Small intestine (tissue), 7 donors: ENCODE measurements at regions not wholly inside any gene's neighbourhood (a gene's known extent, or its start where the extent isn't known, plus 50 kb on each side); places are given as distances from the start of the nearest gene placed in this dataset.

Experiments
- DNase-seq, 2 donors: peaks; one replicate each; pipeline versions ENCODE4 v3.0.0 to v3.0.0-alpha.2; 2013
- FAIRE-seq: peaks from 2 replicates; lab custom pipeline; 2012; peaks lifted over from hg19 to GRCh38; lab: Jason Lieb, UNC
- H3K27ac ChIP-seq, 3 donors: one replicate each; pipeline ENCODE4 v1.5.1; 2013; ENCODE audit warnings: low read length in 2 of 3, mild to moderate bottlenecking in 2 of 3, control low read depth in 1 of 3, inconsistent platforms in 1 of 3, low read depth in 1 of 3, moderate library complexity in 1 of 3
- H3K27me3 ChIP-seq, 3 donors: one replicate each; pipeline ENCODE4 v1.6.1; 2013; ENCODE audit warnings: low read length in 3 of 3, inconsistent platforms in 1 of 3; ENCODE audit not compliant: control insufficient read depth in 3 of 3, insufficient read depth in 3 of 3
- H3K36me3 ChIP-seq, 3 donors: one replicate each; pipeline ENCODE4 v1.6.1; 2013; ENCODE audit warnings: low read length in 3 of 3, inconsistent platforms in 1 of 3, low read depth in 1 of 3, mild to moderate bottlenecking in 1 of 3, moderate library complexity in 1 of 3; ENCODE audit not compliant: control insufficient read depth in 3 of 3, insufficient read depth in 2 of 3
- H3K4me1 ChIP-seq, 3 donors: one replicate each; pipeline ENCODE4 v1.6.1; 2013; ENCODE audit warnings: low read length in 2 of 3, inconsistent platforms in 1 of 3, low read depth in 1 of 3, mild to moderate bottlenecking in 1 of 3, moderate library complexity in 1 of 3; ENCODE audit not compliant: control insufficient read depth in 3 of 3, insufficient read depth in 2 of 3
- H3K4me3 ChIP-seq, 3 donors: one replicate each; pipeline ENCODE4 v1.5.1; 2013; ENCODE audit warnings: low read length in 3 of 3, control low read depth in 1 of 3, inconsistent platforms in 1 of 3, low read depth in 1 of 3, mild to moderate bottlenecking in 1 of 3, moderate library complexity in 1 of 3
- H3K9me3 ChIP-seq, 2 donors: one replicate each; pipeline ENCODE4 v1.6.1; 2013; ENCODE audit warnings: low read depth in 1 of 2, low read length in 1 of 2; ENCODE audit not compliant: control insufficient read depth in 2 of 2, insufficient read depth in 1 of 2
- WGBS, 3 donors: extraction: QIAGEN DNeasy Blood & Tissue Kit; methylation state at CpG; one replicate each; pipeline ENCODE4 v1.1.7; 2013; 5-methylcytosine and 5-hydroxymethylcytosine counted together
- donor health status: healthy with polysubstance abuse.
- donor health status: control.
- donor health status: control.
- donor health status: Bipolar disorder and iron deficiency.
- donor health status: healthy.

DNA sequence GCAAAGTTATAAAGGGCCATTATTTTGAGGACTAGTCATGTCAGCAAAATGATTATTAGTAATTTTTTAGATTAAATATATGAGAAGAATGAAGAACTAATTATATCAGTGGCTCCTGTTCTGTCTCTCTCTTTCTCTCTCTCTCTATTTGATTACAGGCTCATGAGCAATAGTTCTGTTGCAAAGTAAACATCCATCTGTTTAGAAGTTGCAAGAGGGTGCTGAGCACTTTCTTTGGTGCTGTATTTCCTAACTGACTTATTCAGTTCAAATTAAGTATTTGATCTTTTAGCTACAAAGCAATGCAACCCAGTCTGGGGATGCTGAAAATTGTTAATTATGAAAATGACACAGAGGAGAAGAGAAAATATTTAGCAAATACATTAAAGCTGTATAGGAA, 408.1 kb upstream of the UBE2E3 start:
- Histone ChIP-seq H3K4me1 (no peaks in the 10 kb centered on the region), H3K36me3 (no peaks in the 10 kb centered on the region), H3K4me3 (no peak overlapping the region), H3K9me3 (no peaks in the 10 kb centered on the region), H3K27ac (no peak overlapping the region), H3K27me3 (no peaks in the 10 kb centered on the region)
- DNase-seq (no peak), FAIRE-seq (no peak)

DNA sequence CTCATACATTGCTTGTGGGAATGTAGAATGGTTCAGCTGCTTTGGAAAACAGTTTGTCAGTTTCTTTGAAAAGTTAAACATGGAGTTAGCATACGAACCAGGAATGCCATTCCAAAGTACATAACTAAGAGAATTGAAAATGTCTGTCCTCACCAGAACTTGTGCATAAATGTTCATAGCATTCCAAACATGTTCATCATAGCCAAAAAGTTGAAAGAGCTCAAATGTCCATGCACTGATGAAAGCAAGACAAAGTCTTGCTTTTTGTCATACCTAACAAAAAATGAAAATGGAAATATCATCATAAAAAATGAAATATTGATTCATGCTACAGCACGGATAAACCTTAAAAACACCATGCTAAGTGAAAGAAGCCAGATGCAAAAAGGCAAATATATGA, 408.8 kb upstream of the UBE2E3 start:
- no peaks in the 10 kb centered on the region for H3K9me3 ChIP-seq
- H3K27ac ChIP-seq, result no peak overlapping the region
- H3K36me3 ChIP-seq, result no peaks in the 10 kb centered on the region
- H3K27me3 ChIP-seq, result no peaks in the 10 kb centered on the region
- no peaks in the 10 kb centered on the region for H3K4me1 ChIP-seq
- WGBS, 3 donors, result 28 to 52% (median 39%) methylated on average over 2 of the region's 2 CpGs
- DNase-seq, result no peak
- no peak overlapping the region for H3K4me3 ChIP-seq
- no peak for FAIRE-seq

DNA sequence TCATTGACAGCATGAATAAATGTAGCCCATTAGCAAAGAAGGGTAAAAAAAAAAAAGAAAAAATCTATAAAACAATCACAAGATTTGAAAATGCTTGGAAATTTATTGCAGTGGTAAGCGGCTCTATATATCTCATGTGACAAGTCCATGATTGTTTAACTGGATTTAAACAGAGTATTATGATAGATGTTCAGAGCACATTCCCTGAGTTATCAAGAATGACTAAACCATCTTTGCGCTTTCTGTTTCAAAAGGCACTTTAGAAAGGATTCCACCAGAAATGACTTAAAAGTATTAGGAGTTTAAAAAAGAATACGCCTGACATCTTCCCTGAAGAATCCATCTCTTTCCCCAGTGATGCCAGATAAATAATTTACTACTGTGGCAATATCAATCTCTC, 409.5 kb upstream of the UBE2E3 start:
- 42 to 60% (median 49%) methylated on average over 3 of the region's 3 CpGs for WGBS, 3 donors
- FAIRE-seq, result no peak

DNA sequence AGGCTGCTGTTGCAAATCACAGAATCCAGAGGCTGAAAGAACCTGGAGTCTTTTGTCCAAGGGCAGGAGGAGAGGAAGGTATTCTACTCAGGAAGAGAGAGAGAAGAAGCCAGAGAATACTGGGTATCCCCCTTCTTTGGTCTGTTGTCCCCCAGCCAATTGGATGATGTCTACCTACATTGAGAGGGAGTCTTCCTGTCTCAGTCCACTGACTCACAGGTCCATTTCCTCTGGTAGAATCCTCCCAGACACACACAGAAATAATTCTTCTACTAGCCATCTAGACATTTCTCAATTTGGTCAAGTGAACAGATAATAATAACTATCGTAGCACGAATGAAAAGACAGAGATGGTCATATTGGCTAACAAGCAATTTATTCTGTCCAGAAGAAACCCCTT, 416.4 kb upstream of the UBE2E3 start:
- WGBS, 3 donors, result 94 to 97% (median 97%) methylated on average over 2 of the region's 2 CpGs
- no peaks in the 10 kb centered on the region for H3K9me3 ChIP-seq
- H3K4me3 ChIP-seq, result no peak overlapping the region
- H3K4me1 ChIP-seq, result no peaks in the 10 kb centered on the region
- H3K27ac ChIP-seq, result no peak overlapping the region
- H3K36me3 ChIP-seq, result no peaks in the 10 kb centered on the region
- H3K27me3 ChIP-seq, result no peaks in the 10 kb centered on the region
- DNase-seq, result no peak
- FAIRE-seq, result no peak

More for the DNA sequence above, 409.5 kb upstream of the UBE2E3 start:
- Histone ChIP-seq H3K4me1 (no peaks in the 10 kb centered on the region), H3K27ac (no peak overlapping the region), H3K4me3 (no peak overlapping the region), H3K36me3 (no peaks in the 10 kb centered on the region), H3K27me3 (no peaks in the 10 kb centered on the region), H3K9me3 (no peaks in the 10 kb centered on the region)
- DNase-seq, result no peak

DNA sequence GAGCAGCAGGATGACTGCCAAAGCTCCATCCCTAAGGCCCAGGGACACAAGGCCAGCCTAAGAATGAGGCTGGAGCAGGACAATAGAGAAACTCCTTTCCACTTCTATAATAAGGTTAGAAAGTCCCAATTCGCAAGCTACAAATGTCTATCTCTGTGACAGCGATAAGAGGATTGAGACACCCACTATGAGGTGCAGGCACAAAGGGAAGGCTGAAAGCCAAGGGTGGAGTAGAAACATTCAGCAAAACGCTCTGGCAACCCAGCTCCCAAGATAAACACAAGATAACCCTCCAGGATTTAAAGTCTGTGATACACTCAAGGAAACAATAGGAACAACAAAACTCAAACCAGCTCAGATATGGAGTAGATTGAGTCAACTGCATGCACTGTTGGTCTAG, 418.0 kb upstream of the UBE2E3 start:
- DNase-seq, result no peak
- WGBS, 3 donors, result 48 to 60% (median 52%) methylated on average over 3 of the region's 3 CpGs
- H3K9me3 ChIP-seq, result no peaks in the 10 kb centered on the region
- H3K36me3 ChIP-seq, result no peaks in the 10 kb centered on the region
- H3K27ac ChIP-seq, result no peak overlapping the region
- H3K27me3 ChIP-seq, result no peaks in the 10 kb centered on the region
- H3K4me3 ChIP-seq, result no peak overlapping the region
- FAIRE-seq, result no peak
- H3K4me1 ChIP-seq, result no peaks in the 10 kb centered on the region

DNA sequence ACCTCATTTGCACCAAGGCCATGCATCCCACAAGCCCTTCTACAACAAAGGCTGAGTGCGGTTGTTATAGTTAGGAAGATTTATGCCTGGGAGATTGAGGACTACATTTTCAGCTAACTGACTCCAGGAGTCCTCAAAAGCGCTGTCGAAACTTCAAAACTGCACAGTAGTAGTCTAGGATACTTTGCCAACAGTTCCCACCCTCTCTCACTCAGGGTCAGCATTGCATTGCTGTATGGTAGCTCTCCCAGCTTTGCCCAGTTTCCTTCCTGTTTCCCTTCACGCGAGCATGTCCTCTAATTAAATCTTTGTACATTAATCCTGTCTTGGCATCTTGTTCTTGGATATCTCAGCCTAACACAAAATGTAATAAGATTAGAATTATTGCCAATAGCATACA, 420.6 kb upstream of the UBE2E3 start:
- Histone ChIP-seq H3K36me3 (no peaks in the 10 kb centered on the region), H3K4me1 (no peaks in the 10 kb centered on the region), H3K9me3 (peaks cover 0 to 7% of the 10 kb centered on the region in 2 donors), H3K4me3 (no peak overlapping the region), H3K27ac (no peak overlapping the region), H3K27me3 (no peaks in the 10 kb centered on the region)
- DNase-seq (no peak), FAIRE-seq (no peak)
- WGBS, 3 donors, result 53 to 73% (median 67%) methylated on average over 5 of the region's 5 CpGs

DNA sequence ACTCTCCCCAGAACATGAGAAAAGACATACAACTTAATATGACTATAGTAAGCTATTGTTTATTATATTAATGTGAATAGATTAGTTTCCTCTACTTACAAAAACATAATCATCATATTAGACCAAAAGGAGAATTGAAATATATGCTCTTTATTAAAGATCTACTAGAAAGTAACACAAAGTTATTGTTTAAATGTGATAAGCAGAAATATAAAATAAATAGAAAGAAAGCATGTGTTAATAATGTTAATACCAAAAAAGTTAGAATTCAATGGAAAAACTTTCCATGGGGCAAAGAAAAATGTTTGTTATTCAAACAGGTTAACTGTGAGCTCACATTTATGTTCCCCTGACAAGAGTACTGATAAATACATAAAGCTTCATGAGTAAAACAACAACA, 421.4 kb upstream of the UBE2E3 start:
- DNase-seq (no peak), FAIRE-seq (no peak)
- Histone ChIP-seq H3K9me3 (peaks cover 0 to 7% of the 10 kb centered on the region in 2 donors), H3K4me1 (no peaks in the 10 kb centered on the region), H3K27ac (no peak overlapping the region), H3K27me3 (no peaks in the 10 kb centered on the region), H3K4me3 (no peak overlapping the region), H3K36me3 (no peaks in the 10 kb centered on the region)

DNA sequence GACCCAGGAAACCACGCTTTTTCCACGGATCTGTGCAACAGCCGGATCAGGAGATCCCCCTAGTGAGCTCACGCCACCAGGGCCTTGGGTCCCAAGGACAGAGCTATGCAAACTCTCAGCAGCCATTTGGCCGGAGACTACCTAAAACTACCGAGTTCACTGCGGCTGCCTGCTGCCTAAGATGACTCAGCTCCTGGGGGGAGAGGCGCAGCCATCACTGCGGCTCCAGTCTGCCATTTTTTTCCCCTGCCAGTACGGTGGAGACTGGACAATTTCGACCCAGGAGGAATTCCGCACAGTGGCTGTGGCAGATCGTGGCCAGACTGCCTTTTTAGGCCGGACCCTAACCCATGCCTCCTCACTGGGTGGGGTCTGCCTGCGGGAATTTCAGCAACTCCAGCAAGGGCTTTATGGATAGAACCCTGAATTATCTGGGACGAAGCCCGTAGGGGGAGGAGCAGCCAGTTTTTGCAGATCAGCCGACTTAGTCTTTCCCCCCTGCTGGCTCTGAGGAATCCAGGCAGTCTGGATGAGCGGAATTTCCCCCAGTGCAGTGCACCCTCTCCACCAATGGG, 424.9 kb upstream of the UBE2E3 start:
- FAIRE-seq (no peak), DNase-seq (no peak)
- no peaks in the 10 kb centered on the region for H3K4me1 ChIP-seq
- H3K4me3 ChIP-seq, result no peak overlapping the region
- WGBS, 3 donors, result 90 to 95% (median 91%) methylated on average over 19 of the region's 19 CpGs
- H3K27me3 ChIP-seq, result no peaks in the 10 kb centered on the region
- H3K36me3 ChIP-seq, result no peaks in the 10 kb centered on the region
- no peak overlapping the region for H3K27ac ChIP-seq
- H3K9me3 ChIP-seq, result peaks cover 0 to 7% of the 10 kb centered on the region in 2 donors

DNA sequence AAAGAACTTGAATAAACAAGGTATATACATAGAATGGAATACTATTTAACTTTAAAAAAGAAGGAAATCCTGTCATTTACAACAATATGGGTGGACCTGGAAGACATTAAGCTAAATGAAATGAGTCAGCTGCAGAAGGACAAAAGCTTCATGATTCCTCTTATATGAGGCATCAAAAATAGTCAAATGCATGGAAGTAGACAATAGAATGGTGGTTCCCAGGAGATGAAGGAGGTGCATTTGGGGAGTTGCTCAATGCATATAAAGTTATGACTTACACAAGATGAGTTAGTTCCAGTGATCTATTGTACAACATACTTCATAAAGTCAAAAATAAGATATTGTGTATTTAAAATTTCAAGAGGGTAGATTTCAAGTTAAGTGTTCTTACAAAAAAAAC, 426.1 kb upstream of the UBE2E3 start:
- H3K4me1 ChIP-seq, result no peaks in the 10 kb centered on the region
- H3K4me3 ChIP-seq, result no peak overlapping the region
- no peak overlapping the region for H3K27ac ChIP-seq
- DNase-seq, result no peak
- peaks cover 0 to 7% of the 10 kb centered on the region in 2 donors for H3K9me3 ChIP-seq
- no peaks in the 10 kb centered on the region for H3K36me3 ChIP-seq
- no peak for FAIRE-seq
- no peaks in the 10 kb centered on the region for H3K27me3 ChIP-seq
